ENCODE measurements at regions not wholly inside any gene's neighbourhood (a gene's known extent, or its start where the extent isn't known, plus 50 kb on each side); places are given as distances from the start of the nearest gene placed in this dataset.

DNA sequence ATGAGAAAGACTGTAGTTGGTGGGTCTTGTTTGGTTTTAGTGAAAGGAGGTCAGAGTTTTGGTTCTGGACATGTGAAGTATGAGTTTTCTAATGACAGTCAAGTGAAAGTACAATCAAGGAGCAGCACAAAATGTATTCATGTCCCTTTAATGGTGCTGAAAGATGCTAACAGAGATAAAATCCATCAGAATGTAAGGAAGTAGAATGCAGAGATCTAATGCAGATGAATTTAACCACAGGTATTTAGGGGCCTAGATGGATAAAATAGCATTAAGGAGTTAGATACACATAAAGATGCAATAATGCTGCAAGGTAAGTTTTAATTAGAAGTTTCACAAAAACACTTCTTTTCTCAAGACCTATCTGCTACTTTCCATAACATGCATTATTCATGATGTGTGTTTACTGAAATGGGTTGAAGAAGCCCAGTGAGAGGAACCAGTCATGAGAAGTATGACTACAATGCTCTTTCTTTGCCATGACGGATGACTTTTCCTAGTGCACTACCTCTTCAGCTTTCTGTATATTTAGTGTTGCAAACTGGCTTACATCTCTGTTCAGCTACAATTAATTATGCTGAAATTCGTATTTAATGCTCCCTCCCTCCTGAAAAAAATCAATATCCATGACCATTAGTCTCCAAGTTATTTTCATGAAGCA, 222.9 kb upstream of the HTR2A start:
- peak; percentile 1 for DNase-seq (ENCODE audit: low read depth)

DNA sequence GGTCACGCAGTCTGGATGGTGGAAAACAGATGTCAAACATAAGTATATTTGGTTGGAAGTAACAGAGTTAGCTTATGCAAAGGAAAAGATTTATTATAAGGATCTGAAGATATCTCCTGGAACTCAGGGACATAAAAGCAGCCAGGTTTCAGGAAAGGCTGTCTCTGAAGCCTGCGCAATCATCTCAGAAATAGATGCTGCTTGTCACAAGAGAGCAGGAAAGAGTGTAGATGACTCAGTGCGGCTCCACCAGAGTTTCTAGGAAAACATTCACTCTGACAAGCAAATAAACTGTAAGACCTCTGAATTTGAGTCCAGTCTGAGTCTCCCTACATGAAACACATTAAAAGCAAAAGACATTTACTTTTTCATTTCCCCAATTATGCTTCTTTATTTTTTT, 220.4 kb upstream of the HTR2A start:
- DNase-seq (ENCODE audit: low read depth): peak; percentile 43

- DNase-seq (ENCODE audit: low read depth): peak; percentile 42
These were observed 217.2 kb upstream of the HTR2A start for GRCh38 chr13:47114030-47114429.

GRCh38 chr13:47112903-47113299, 216.0 kb upstream of the HTR2A start:
- DNase-seq (ENCODE audit: low read depth): no peak

DNA sequence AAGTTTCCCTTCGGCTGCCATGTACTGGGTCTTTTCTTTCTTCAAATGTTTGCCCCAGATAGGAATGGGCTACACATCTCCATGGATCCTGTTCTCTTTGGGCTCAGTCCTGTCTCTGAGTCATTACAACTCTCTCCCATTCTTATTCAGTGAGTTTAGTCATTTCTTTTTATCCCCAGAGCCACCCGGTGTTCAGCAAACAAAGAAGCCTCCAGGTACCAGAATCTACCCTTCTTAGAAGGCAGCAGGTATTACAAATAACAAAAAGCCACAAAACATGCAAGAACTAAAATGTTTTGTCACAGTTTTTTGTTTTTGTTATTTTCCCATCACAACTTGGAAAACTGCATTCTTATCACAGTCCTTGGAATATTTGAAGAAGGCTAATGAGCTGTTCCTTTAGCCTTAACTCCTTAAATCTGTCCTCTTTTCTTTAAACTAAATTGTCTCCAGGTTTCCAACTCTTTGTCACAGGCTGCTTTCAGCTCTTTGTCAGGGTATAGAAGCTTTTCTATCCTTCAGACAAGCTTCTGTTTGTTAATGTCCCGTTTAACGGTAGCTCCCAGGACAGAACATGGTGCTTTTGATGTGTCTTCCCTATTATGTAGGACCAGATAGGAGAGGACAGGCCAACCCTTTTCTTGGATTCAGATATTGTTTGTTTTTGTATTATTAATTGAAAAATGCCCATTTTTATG, 215.5 kb upstream of the HTR2A start:
- DNase-seq (ENCODE audit: low read depth): no peak

- DNase-seq (ENCODE audit: low read depth): no peak
These were observed 214.6 kb upstream of the HTR2A start for GRCh38 chr13:47111499-47111898.

- DNase-seq (ENCODE audit: low read depth): no peak
These were observed 214.0 kb upstream of the HTR2A start for GRCh38 chr13:47110833-47111240.

DNA sequence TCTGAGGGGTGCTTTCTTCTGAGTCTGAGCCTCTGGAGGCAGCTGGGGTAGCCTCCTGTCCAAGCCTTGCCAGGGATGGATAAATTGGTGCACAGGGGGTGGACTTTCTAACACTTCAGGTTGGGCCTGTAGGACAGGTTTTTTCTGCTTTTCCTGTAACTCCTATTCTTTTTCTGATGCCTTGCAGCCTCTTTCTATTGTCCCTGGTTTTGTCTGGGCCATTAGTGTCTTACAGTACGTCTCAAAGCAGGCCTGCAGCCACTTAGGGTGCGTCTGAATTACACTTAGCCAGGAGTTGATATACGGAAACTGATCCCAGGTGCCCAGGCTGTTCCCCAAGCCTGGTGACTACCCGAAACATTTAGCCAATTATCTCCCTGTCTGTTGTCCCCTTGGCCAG, 213.3 kb upstream of the HTR2A start:
- no peak for DNase-seq (ENCODE audit: low read depth)

DNA sequence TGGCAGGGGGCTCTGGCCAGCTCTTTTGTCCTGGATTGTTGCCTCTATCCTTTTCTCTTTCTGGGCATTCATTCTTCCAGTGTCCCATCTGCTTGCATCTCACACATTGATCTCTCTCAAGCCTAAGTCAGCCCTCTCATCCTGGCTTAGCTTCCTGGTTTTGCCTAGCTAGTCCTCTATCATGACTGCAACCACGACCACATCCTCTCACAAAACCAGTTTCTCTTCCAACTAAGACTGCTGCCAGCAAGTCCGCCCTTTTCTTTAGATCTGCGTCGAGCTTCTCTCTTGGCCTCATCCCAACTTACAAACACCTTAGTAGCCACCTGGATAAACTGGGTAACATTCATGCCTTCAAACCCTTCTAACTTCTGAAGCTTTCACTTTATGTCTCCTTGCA, 212.2 kb upstream of the HTR2A start:
- DNase-seq (ENCODE audit: low read depth): no peak

DNA sequence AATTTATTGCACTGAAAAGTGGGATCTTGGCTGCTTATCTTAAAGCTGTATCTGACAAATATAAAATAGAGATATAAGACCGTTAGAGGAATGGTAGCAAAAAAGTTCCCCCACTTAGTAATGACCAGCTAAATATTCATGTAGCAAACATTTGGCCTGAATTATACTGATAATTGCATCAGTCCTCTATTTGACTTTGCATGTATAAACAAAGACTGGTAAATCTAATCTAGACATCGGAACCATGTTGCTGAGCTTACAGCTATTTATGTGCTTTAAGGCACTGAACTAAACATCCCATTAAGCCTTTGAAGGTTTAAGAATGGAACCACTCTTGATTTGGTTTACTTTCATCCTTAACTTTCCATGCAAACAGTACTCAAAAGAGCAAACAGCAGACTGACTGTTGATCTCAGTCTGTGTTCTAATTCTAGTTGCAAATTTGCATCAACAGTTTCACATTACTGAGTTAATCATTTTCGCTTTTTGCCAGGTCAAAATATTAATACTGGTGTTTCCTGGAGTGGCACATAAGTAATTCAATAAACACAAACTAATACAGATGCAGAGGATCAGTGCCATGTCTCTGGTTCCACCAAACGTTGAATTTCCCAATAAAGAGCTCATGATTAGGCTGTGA, 203.5 kb upstream of the HTR2A start:
- DNase-seq (ENCODE audit: low read depth): no peak

DNA sequence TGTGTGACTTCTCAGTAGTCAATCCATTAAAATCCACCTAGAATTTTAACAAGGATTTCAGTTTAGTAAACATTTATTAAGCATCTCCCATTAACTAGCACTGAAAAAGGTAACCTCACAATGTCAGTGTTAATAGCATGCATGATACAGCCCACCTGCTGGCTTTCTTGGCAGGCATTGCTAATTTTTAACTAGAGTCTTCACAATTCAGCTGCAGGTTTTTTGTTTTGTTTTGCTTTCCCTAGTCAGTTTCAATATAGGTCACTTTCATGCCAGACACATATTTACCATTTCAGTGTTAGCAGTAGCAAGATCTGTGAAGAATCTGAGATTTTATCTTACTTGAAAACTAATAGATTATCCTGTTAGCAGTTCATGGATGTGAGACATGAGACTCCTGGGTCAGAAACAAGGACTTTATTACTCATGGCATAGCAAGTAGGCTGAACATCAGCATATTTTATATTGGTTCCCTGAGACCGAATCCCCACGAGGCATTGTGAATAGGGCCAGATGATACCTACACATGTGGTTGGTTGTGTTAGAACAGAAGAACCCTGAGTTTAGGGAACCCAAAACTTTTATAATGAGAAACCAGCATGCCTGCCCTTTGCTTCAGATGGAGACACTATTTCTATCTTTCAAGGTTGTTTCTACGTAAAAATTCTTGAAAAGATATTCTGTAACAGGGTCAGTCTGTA, 198.0 kb upstream of the HTR2A start:
- peak; percentile 2 for DNase-seq (ENCODE audit: low read depth)

- no peak for DNase-seq (ENCODE audit: low read depth)
These were observed 195.3 kb upstream of the HTR2A start for GRCh38 chr13:47092202-47092601.

DNA sequence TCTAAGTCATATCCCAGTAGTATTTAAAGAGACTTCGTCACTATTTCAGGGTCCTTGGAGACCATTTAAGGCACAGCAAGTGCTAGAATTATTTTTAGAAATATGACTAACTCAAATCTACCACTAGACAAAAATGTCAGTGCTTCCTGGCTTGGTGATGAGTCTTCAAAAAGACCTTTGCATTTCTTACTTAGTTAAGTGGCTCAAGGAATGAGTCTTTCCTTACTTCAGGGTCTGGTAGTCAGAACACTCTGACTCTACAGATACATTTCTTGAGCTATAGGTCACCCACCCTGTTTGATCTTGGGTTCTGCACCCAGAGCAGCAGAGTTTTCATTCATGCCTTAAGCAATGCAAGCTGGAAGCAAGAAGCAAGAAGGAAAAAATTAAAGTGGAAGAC, 191.0 kb upstream of the HTR2A start:
- DNase-seq (ENCODE audit: low read depth): no peak

- DNase-seq (ENCODE audit: low read depth): no peak
These were observed 190.4 kb upstream of the HTR2A start for GRCh38 chr13:47087241-47087640.

DNA sequence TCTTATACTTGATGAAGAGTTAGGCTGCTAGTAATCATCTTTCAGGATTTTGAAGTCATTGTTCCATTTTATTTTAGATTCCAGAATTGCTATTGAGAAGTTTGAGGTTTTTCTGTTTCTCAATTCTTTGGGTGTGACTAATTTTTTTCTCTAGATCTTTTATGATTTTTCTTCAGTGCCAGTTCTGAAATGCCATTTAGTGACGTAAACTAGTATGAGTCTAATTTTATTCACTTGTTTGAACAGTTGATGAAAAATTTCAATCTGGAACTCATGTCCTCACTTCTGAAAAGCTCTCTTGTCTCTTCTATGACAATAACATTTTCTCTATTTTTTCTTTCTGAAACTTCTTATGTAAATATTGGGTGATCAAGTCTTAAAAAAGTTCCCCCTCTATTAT, 188.5 kb upstream of the HTR2A start:
- DNase-seq (ENCODE audit: low read depth): no peak

- DNase-seq (ENCODE audit: low read depth): no peak
These were observed 185.0 kb upstream of the HTR2A start for GRCh38 chr13:47081850-47082249.

DNA sequence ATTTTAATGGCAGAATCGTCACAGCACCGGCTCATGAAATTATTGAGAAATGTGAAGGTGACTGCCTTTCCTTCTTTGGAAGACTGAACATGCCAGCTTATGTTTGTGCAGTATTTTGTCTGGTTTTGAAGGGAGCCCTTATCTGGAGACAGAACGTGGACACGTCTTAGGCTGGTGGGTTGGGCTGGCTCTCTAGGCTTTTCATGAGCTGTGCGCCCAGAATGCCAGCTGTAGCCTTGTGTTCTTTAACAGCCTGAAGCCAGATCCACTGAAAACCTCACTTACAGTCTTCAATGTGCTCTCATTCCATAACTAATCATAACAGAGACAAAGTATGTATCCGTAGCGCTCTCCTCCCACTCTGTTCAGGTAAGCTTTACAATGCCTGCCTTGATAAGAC, 184.4 kb upstream of the HTR2A start:
- DNase-seq (ENCODE audit: low read depth): no peak

DNA sequence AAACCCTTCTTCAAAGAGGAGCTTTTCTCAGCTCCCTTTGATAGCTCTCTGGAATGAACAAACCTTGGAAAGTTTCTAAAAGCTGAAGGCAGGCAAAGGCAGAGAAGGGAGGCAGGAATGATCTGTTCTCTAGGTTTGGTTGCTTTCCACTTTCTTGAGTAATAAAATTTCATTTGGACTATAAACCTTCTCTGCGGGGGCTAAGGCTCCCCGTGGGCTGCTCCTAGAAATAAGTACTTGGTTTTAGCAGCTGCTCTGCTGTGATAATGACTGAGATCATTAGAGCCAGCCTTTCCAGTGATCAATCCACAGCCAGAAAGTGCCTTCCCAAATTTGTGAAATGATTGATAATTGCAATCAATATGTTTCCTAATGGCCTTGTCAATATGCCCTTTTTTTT, 183.8 kb upstream of the HTR2A start:
- DNase-seq (ENCODE audit: low read depth): no peak

DNA sequence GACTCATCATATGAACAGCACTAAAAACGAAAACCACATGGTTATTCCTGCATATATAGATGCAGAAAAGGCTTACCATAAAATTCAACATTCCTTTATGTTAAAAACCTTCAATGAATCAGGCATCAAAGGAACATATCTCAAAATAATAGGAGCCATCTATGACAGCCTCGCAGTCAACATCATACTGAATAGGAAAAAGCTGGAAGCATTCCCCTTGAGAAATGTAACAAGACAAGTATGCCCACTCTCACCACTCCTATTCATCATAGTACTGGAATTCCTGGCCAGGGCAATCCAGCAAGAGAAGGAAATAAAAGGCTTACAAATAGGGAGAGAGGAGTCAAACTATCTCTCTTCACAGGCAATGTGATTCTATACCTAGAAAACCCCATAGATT, 179.6 kb upstream of the HTR2A start:
- DNase-seq (ENCODE audit: low read depth): no peak

GRCh38 chr13:47069133-47069532, 172.3 kb upstream of the HTR2A start:
- no peak for DNase-seq (ENCODE audit: low read depth)

DNA sequence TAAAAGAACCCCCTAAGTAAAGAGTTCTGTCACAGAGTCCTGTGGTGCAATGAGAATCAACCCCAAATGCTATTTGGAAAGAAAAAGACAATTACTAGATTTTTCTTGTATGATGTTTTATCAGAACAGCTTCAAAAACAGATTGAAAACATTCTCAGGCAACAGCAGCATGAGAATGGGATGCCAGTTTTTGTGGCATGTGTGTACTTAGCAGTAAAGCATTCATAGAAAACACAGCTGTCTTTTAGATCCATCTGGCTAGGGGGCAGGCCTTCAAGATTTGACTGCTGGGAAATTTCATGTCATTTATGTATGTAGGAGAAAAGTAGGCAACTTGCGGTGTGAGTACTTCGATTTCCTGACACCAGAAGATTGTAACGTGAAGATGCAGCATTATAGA, 170.5 kb upstream of the HTR2A start:
- DNase-seq (ENCODE audit: low read depth): no peak

- DNase-seq (ENCODE audit: low read depth): no peak
These were observed 169.4 kb upstream of the HTR2A start for GRCh38 chr13:47066226-47066625.

GRCh38 chr13:47064381-47064780, 167.5 kb upstream of the HTR2A start:
- DNase-seq (ENCODE audit: low read depth): no peak
